Erythroblast (primary cell): ENCODE measurements at regions not wholly inside any gene's neighbourhood (a gene's known extent, or its start where the extent isn't known, plus 50 kb on each side); places are given as distances from the start of the nearest gene placed in this dataset.

Experiments
- DNase-seq, 2 experiments: peaks; one replicate each; lab custom pipeline; 2025; lab: John Stamatoyannopoulos, UW
- GATA1 ChIP-seq: IDR thresholded peaks from 2 replicates; pipeline ENCODE4 v1.6.1; 2011; ENCODE audit warnings: low read depth, mild to moderate bottlenecking, control low read depth, low read length, moderate library complexity
- POLR2A ChIP-seq: IDR thresholded peaks from 2 replicates; pipeline ENCODE4 v1.6.1; 2011; ENCODE audit warnings: mild to moderate bottlenecking, low read length

- DNase-seq = no peak
- no peak for TF ChIP-seq POLR2A
- no peak for TF ChIP-seq GATA1
Observed at GRCh38 chr18:67596003-67596402, 79.5 kb upstream of the DSEL start.

GRCh38 chr18:67590571-67591141 is 74.1 kb upstream of the DSEL start:
- no peak for DNase-seq
- TF ChIP-seq POLR2A (no peak), GATA1 (no peak)

- no peak for DNase-seq
- TF ChIP-seq GATA1 (no peak), POLR2A (no peak)
Observed at GRCh38 chr18:67589325-67589724, 72.8 kb upstream of the DSEL start.

GRCh38 chr18:67586101-67586500 is 69.6 kb upstream of the DSEL start:
- TF ChIP-seq POLR2A (no peak), GATA1 (no peak)
- DNase-seq = no peak

- no peak for DNase-seq
- TF ChIP-seq POLR2A (no peak), GATA1 (no peak)
Observed at GRCh38 chr18:67583621-67584020, 67.1 kb upstream of the DSEL start.

GRCh38 chr18:67582488-67582887 is 66.0 kb upstream of the DSEL start:
- no peak for TF ChIP-seq POLR2A
- no peak for DNase-seq

GRCh38 chr18:67581178-67581577 is 64.7 kb upstream of the DSEL start:
- TF ChIP-seq GATA1 (no peak), POLR2A (no peak)
- DNase-seq = no peak

GRCh38 chr18:67577386-67577785 is 60.9 kb upstream of the DSEL start:
- DNase-seq = no peak
- TF ChIP-seq GATA1 (no peak), POLR2A (no peak)

GRCh38 chr18:67574749-67575148 is 58.2 kb upstream of the DSEL start:
- TF ChIP-seq GATA1 (no peak), POLR2A (no peak)
- DNase-seq = no peak

GRCh38 chr18:67568166-67568565 is 51.6 kb upstream of the DSEL start:
- no peak for DNase-seq

More at GRCh38 chr18:67568166-67568565, 51.6 kb upstream of the DSEL start:
- no peak for TF ChIP-seq GATA1
- TF ChIP-seq POLR2A = no peak
